HUES48 (cell line): ENCODE measurements at regions not wholly inside any gene's neighbourhood (a gene's known extent, or its start where the extent isn't known, plus 50 kb on each side); places are given as distances from the start of the nearest gene placed in this dataset.
A peak's percentile ranks its signal among the peaks of the same experiment; 100 is the strongest.
"Not testable (repeated sequence)": the region's sequence is repeated elsewhere in the genome, so short reads cannot be mapped to it uniquely, and the experiment has no call there.

Experiments used
- H3K27ac ChIP-seq: one replicate; pipeline ENCODE4 v1.7.0; 2013; ENCODE audit warnings: low read depth, low read length, inconsistent platforms
- H3K27me3 ChIP-seq: 2 replicates; pipeline ENCODE4 v1.6.1; 2013; ENCODE audit warnings: mild to moderate bottlenecking, low read length; ENCODE audit not compliant: control insufficient read depth, insufficient read depth
- H3K36me3 ChIP-seq: 2 replicates; pipeline ENCODE4 v1.6.1; 2013; ENCODE audit warnings: low read length; ENCODE audit not compliant: control insufficient read depth, insufficient read depth
- H3K4me1 ChIP-seq: 2 replicates; pipeline ENCODE4 v1.6.1; 2013; ENCODE audit warnings: mild to moderate bottlenecking, low read length; ENCODE audit not compliant: control insufficient read depth, insufficient read depth
- H3K4me3 ChIP-seq: 2 replicates; pipeline ENCODE4 v1.5.1; 2013; ENCODE audit warnings: mild to moderate bottlenecking, low read depth, low read length
- H3K9ac ChIP-seq: 2 replicates; pipeline ENCODE4 v1.6.1; 2013; ENCODE audit warnings: mild to moderate bottlenecking, low read depth, low read length, moderate library complexity
- H3K9me3 ChIP-seq: 2 replicates; pipeline ENCODE4 v1.6.1; 2013; ENCODE audit warnings: low read length; ENCODE audit not compliant: control insufficient read depth, insufficient read depth

- Histone ChIP-seq H3K36me3 (no peaks in the 10 kb centered on the region), H3K27ac (no peak overlapping the region), H3K27me3 (no peaks in the 10 kb centered on the region), H3K4me3 (no peak overlapping the region), H3K4me1 (peaks cover 14% of the 10 kb centered on the region), H3K9me3 (peaks cover 5% of the 10 kb centered on the region; the same call in 1 of the 2 replicates), H3K9ac (no peak overlapping the region)
These were observed 208.5 kb upstream of the DTNA start for GRCh38 chr18:34501553-34501952.

- H3K9ac ChIP-seq = no peak overlapping the region
- H3K4me1 ChIP-seq = peaks cover 34% of the 10 kb centered on the region
- H3K4me3 ChIP-seq = no peak overlapping the region
- no peaks in the 10 kb centered on the region for H3K36me3 ChIP-seq
- no peaks in the 10 kb centered on the region for H3K9me3 ChIP-seq
- no peak overlapping the region for H3K27ac ChIP-seq
- H3K27me3 ChIP-seq = no peaks in the 10 kb centered on the region
These were observed 203.9 kb upstream of the DTNA start for GRCh38 chr18:34506198-34506597.

- Histone ChIP-seq H3K36me3 (0 out of 2 replicates have a peak, but pooled peaks cover 2% of the 10 kb centered on the region), H3K27ac (no peak overlapping the region), H3K9ac (no peak overlapping the region), H3K4me1 (peaks cover 42% of the 10 kb centered on the region), H3K4me3 (no peak overlapping the region), H3K27me3 (no peaks in the 10 kb centered on the region), H3K9me3 (no peaks in the 10 kb centered on the region)
These were observed 200.9 kb upstream of the DTNA start for GRCh38 chr18:34509163-34509562.

GRCh38 chr18:34509879-34510586 is 200.1 kb upstream of the DTNA start:
- Histone ChIP-seq H3K9ac (no peak overlapping the region), H3K9me3 (no peaks in the 10 kb centered on the region), H3K27me3 (no peaks in the 10 kb centered on the region), H3K27ac (no peak overlapping the region), H3K4me1 (peaks cover 35% of the 10 kb centered on the region), H3K4me3 (no peak overlapping the region), H3K36me3 (peaks cover 4% of the 10 kb centered on the region; the same call in 1 of the 2 replicates)

- no peak overlapping the region for H3K4me3 ChIP-seq
- H3K9me3 ChIP-seq = peaks cover 9% of the 10 kb centered on the region; the same call in 1 of the 2 replicates
- no peak overlapping the region for H3K9ac ChIP-seq
These were observed 199.2 kb upstream of the DTNA start for GRCh38 chr18:34510926-34511325.

GRCh38 chr18:34511435-34511834 is 198.7 kb upstream of the DTNA start:
- H3K9ac ChIP-seq = no peak overlapping the region
- H3K4me3 ChIP-seq = no peak overlapping the region
- H3K4me1 ChIP-seq = peaks cover 29% of the 10 kb centered on the region
- H3K9me3 ChIP-seq = peaks cover 9% of the 10 kb centered on the region; the same call in 1 of the 2 replicates
- peak overlapping the region; percentile 30 for H3K27ac ChIP-seq
- H3K36me3 ChIP-seq = peaks cover 4% of the 10 kb centered on the region; the same call in 1 of the 2 replicates
- no peaks in the 10 kb centered on the region for H3K27me3 ChIP-seq

More at GRCh38 chr18:34510926-34511325, 199.2 kb upstream of the DTNA start:
- Histone ChIP-seq H3K4me1 (peaks cover 29% of the 10 kb centered on the region), H3K27me3 (no peaks in the 10 kb centered on the region), H3K27ac (peak overlapping the region; percentile 30), H3K36me3 (peaks cover 4% of the 10 kb centered on the region; the same call in 1 of the 2 replicates)

GRCh38 chr18:34511879-34512278 is 198.2 kb upstream of the DTNA start:
- no peak overlapping the region for H3K4me3 ChIP-seq
- no peak overlapping the region for H3K27ac ChIP-seq
- peaks cover 4% of the 10 kb centered on the region; the same call in 1 of the 2 replicates for H3K36me3 ChIP-seq
- no peak overlapping the region for H3K9ac ChIP-seq
- no peaks in the 10 kb centered on the region for H3K27me3 ChIP-seq
- H3K9me3 ChIP-seq = peaks cover 9% of the 10 kb centered on the region; the same call in 1 of the 2 replicates
- H3K4me1 ChIP-seq = peaks cover 29% of the 10 kb centered on the region

GRCh38 chr18:34514238-34514637 is 195.9 kb upstream of the DTNA start:
- Histone ChIP-seq H3K27ac (no peak overlapping the region), H3K36me3 (peaks cover 4% of the 10 kb centered on the region; the same call in 1 of the 2 replicates), H3K9ac (no peak overlapping the region), H3K27me3 (no peaks in the 10 kb centered on the region), H3K4me3 (no peak overlapping the region), H3K4me1 (peaks cover 28% of the 10 kb centered on the region), H3K9me3 (peaks cover 9% of the 10 kb centered on the region; the same call in 1 of the 2 replicates)

- Histone ChIP-seq H3K27ac (no peak overlapping the region), H3K4me3 (no peak overlapping the region), H3K4me1 (peaks cover 21% of the 10 kb centered on the region)
These were observed 195.1 kb upstream of the DTNA start for GRCh38 chr18:34514957-34515356.

GRCh38 chr18:34516355-34516754 is 193.7 kb upstream of the DTNA start:
- H3K27me3 ChIP-seq, H3K4me3 ChIP-seq, H3K9ac ChIP-seq, H3K27ac ChIP-seq, H3K9me3 ChIP-seq, H3K4me1 ChIP-seq, H3K36me3 ChIP-seq: not testable (repeated sequence)

More at GRCh38 chr18:34514957-34515356, 195.1 kb upstream of the DTNA start:
- peaks cover 9% of the 10 kb centered on the region; the same call in 1 of the 2 replicates for H3K9me3 ChIP-seq
- no peaks in the 10 kb centered on the region for H3K27me3 ChIP-seq
- H3K36me3 ChIP-seq = peaks cover 4% of the 10 kb centered on the region; the same call in 1 of the 2 replicates
- no peak overlapping the region for H3K9ac ChIP-seq

- not testable (repeated sequence) for H3K4me1 ChIP-seq, H3K27me3 ChIP-seq
These were observed 193.1 kb upstream of the DTNA start for GRCh38 chr18:34516996-34517395.

More at GRCh38 chr18:34516996-34517395, 193.1 kb upstream of the DTNA start:
- not testable (repeated sequence) for H3K36me3 ChIP-seq, H3K27ac ChIP-seq, H3K9me3 ChIP-seq, H3K4me3 ChIP-seq, H3K9ac ChIP-seq
